HG03469 (cell line): ENCODE measurements at regions not wholly inside any gene's neighbourhood (a gene's known extent, or its start where the extent isn't known, plus 50 kb on each side); places are given as distances from the start of the nearest gene placed in this dataset.
"Not testable (repeated sequence)": the region's sequence is repeated elsewhere in the genome, so short reads cannot be mapped to it uniquely, and the experiment has no call there.

Experiments used
- ATAC-seq: cut with Tn5 transposase; IDR thresholded peaks from one replicate; pipeline ENCODE4 v1.9.1; 2021; ENCODE audit warnings: mild to moderate bottlenecking, moderate library complexity, moderate number of reproducible peaks; ENCODE audit not compliant: unreplicated experiment

- no peak for ATAC-seq
Observed at GRCh38 chr15:96974761-96975160, 644.3 kb downstream of the NR2F2 start.

GRCh38 chr15:96977886-96978285 lies 647.4 kb downstream of the NR2F2 start:
- no peak for ATAC-seq

DNA sequence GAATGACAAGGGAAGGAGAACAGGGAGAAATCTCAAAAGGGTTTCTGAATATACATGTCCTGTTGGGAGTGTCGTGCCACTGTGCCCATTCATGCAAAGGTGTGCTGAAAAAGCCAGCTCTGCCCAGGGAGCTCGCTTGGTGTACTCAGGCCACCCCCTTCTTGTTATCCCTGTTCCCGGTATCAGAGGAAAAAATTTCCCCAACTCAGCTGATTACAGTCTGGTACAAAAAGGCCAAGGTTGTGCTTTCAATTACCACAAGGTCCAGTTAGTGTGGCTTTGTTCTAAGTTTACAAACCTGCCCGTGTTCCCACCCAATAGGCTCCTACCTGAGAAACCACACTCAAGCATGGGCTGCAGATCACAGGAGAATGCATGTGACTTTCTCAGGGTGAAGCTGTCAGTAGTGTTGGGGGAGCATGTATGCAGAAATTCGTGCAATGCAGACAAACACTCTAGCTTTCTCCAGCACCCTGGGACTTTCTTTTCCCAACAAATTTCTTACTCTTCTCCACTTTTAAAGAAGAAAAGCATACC lies 648.5 kb downstream of the NR2F2 start:
- no peak for ATAC-seq

GRCh38 chr15:96984121-96984671 lies 653.7 kb downstream of the NR2F2 start:
- ATAC-seq: not testable (repeated sequence)

DNA sequence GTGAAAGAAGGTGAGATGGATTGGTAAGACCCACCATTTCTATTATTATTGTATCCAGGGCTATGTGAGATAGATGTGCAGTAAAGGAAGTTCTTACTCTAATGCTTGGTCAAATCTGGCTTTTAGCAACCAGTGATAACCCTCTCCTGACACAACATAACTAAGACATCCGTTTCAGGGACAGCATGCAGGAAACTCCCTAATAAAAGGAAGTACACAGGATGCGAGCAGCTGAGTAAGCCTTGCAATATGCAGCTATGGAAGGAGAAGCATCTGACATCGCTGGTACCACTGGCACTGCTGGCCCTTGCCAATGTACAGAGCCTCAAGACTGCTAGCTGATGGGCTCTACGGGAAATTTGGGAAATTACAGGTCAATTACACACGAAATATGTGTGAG lies 662.3 kb downstream of the NR2F2 start:
- no peak for ATAC-seq

- no peak for ATAC-seq
Observed at GRCh38 chr15:96997538-96997937, 667.0 kb downstream of the NR2F2 start.

DNA sequence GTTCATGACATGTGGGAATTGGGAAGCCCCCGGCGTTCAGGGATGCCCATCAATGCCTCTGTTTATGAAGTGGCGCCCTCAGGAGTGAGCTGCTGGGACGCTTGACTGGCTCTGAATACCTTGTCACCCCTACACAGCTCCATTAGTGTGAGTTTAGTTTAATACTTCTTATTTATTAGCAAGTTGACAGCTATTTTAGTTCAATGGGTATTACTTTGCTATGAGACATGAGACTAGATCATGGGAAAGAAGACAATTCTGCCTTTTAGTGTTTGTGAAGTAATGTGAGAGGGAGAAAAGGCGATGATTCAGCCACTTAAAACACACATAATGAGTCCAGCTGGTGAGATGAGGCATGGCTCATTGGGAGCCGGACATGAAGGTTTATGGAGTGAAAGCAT lies 678.5 kb downstream of the NR2F2 start:
- ATAC-seq: no peak

DNA sequence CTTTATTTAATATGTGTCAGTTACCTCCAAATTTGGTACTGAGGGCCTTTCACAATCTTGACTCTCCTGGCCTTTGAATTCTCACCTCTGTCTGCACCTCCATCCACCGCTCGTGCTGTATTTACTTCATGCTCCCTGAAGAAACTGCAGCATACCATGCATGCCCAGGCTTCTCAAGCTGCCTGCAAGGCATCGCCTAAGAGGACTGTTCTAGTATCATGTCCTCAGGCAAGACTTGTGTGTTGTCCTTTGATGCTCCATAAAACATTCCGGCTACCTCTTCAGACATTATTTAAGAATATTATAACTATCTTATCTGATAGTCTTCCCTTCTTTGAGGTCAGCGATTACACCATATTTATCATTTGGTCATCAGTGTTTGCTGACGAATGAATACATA lies 682.5 kb downstream of the NR2F2 start:
- ATAC-seq: no peak

- no peak for ATAC-seq
Observed at GRCh38 chr15:97013491-97013890, 683.0 kb downstream of the NR2F2 start.

GRCh38 chr15:97014001-97014400 lies 683.5 kb downstream of the NR2F2 start:
- no peak for ATAC-seq

DNA sequence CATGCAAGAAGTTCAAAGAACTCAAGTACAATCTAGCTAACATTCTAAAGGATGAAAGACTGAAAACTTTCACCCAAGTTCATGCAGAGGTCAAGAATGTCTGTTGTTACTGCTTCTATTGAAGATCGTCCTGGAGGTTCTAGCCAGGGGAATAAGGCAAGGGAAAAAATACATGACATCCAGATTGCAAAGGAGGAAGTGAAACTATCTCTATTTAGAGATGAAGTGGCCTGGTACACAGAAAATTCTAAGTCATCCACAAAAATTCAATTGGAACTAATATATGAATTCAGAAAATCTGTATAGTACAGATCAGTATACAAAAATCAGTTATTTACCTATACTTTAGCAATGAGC lies 693.0 kb downstream of the NR2F2 start:
- ATAC-seq: no peak

GRCh38 chr15:97026781-97027180 lies 696.3 kb downstream of the NR2F2 start:
- no peak for ATAC-seq

GRCh38 chr15:97027772-97028171 lies 697.3 kb downstream of the NR2F2 start:
- no peak for ATAC-seq

DNA sequence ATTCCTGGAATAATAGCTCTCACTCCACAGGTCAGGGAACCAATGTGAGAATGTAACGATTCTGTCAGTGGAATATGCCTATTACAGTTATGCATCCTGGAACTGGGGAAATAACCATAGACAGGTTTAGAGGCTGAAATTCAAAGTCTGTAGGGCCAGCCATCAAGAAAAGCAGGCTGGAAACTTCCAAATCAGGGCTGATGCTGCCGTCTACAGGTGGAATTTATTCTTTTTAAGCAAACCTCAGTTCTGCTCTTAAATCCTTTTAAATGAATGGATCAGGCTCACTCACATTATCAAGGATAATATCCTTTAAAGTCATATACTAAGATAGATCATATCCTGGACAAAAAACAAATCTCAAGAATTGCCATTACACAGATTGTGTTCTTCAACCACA lies 699.8 kb downstream of the NR2F2 start:
- no peak for ATAC-seq

GRCh38 chr15:97036301-97036700 lies 705.8 kb downstream of the NR2F2 start:
- ATAC-seq: no peak

DNA sequence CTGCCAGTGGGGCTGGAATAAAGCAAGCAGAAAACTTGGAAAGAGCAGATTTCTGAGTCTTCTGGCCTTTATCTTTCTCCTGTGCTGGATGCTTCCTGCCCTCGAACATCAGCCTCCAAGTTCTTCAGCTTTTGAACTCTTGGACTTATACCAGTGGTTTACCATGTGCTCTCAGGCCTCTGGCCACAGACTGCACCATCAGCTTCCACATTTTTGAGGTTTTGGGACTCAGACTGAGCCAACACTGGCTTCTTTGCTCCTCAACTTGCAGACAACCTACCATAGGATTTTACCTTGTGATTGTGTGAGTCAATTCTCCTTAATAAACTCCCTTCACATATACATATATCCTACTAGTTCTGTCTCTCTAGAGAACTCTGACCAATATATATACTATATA lies 706.6 kb downstream of the NR2F2 start:
- ATAC-seq: no peak

- no peak for ATAC-seq
Observed at GRCh38 chr15:97045666-97046421, 715.3 kb downstream of the NR2F2 start.

- ATAC-seq: no peak
Observed at GRCh38 chr15:97052513-97052912, 722.0 kb downstream of the NR2F2 start.

GRCh38 chr15:97053635-97054034 lies 723.1 kb downstream of the NR2F2 start:
- ATAC-seq: no peak

GRCh38 chr15:97057503-97057902 lies 727.0 kb downstream of the NR2F2 start:
- no peak for ATAC-seq

- ATAC-seq: no peak
Observed at GRCh38 chr15:97059281-97059680, 728.8 kb downstream of the NR2F2 start.

- no peak for ATAC-seq
Observed at GRCh38 chr15:97061392-97061791, 730.9 kb downstream of the NR2F2 start.

GRCh38 chr15:97071668-97072067 lies 741.2 kb downstream of the NR2F2 start:
- ATAC-seq: no peak
